SK-N-SH (cell line): ENCODE measurements at regions not wholly inside any gene's neighbourhood (a gene's known extent, or its start where the extent isn't known, plus 50 kb on each side); places are given as distances from the start of the nearest gene placed in this dataset.

Experiments used
- CTCF ChIA-PET: fragments of 300-600, 350-600 bp; formaldehyde crosslinking; extraction: SDS; loops from one replicate; lab custom pipeline; 2021; lab: Yijun Ruan, JAX
- POLR2A ChIA-PET: fragments of 350-600 bp; sonication (Branson Sonifier 250); formaldehyde crosslinking; extraction: SDS; loops from one replicate; lab custom pipeline; 2020; ENCODE audit warnings: antibody characterized with exemption, inconsistent platforms; lab: Yijun Ruan, JAX
- DNase-seq: peaks from one replicate; pipeline ENCODE4 v3.0.0; 2012
- H2AFZ ChIP-seq: fragments of 200-600 bp; sonication (generic); 2 replicates; pipeline ENCODE4 v1.8.1; 2016; ENCODE audit warnings: antibody characterized with exemption, mild to moderate bottlenecking, low read depth
- H3F3A ChIP-seq: fragments of 200-600 bp; sonication (generic); replicated peaks from 2 replicates; pipeline ENCODE3; 2016; ENCODE audit warnings: antibody characterized with exemption, mild to moderate bottlenecking; ENCODE audit not compliant: insufficient read depth
- H3K27ac ChIP-seq, 2 experiments: fragments of 200-500 bp in 1 of 2; fragments of 200-600 bp in 1 of 2; sonication (Bioruptor generic) in 1 of 2; sonication (generic), shearing (Covaris generic) in 1 of 2; 2 replicates each; pipeline versions ENCODE4 v1.5.1 to v1.6.1; 2014 to 2016; ENCODE audit warnings: low read depth in 2 of 2, inconsistent platforms in 1 of 2, low read length in 1 of 2, mild to moderate bottlenecking in 1 of 2, mixed read lengths in 1 of 2
- H3K27me3 ChIP-seq: fragments of 200-600 bp; sonication (generic), shearing (Covaris generic); 2 replicates; pipeline ENCODE4 v1.6.1; 2016; ENCODE audit warnings: mixed run types; ENCODE audit not compliant: insufficient read depth
- H3K36me3 ChIP-seq, 2 experiments: fragments of 200-500 bp in 1 of 2; fragments of 200-600 bp in 1 of 2; sonication (Bioruptor generic) in 1 of 2; sonication (generic) in 1 of 2; replicated peaks in 1 of 2; 2 replicates each; pipeline versions ENCODE3 to v1.5.1; 2014 to 2016; ENCODE audit warnings: low read length in 1 of 2, mild to moderate bottlenecking in 1 of 2; ENCODE audit not compliant: insufficient read depth in 2 of 2, control insufficient read depth in 1 of 2
- H3K4me1 ChIP-seq, 2 experiments: fragments of 200-500 bp in 1 of 2; fragments of 200-600 bp in 1 of 2; sonication (Bioruptor generic) in 1 of 2; sonication (generic), shearing (Covaris generic) in 1 of 2; 2 replicates each; pipeline versions ENCODE4 v1.5.1 to v1.6.1; 2014 to 2016; ENCODE audit warnings: low read depth in 1 of 2, low read length in 1 of 2, mixed run types in 1 of 2; ENCODE audit not compliant: insufficient read depth in 2 of 2, control insufficient read depth in 1 of 2
- H3K4me2 ChIP-seq: fragments of 200-600 bp; sonication (generic), shearing (Covaris generic); 2 replicates; pipeline ENCODE4 v1.6.1; 2017; ENCODE audit warnings: mixed run types
- H3K4me3 ChIP-seq, 2 experiments: fragments of 200-500 bp in 1 of 2; fragments of 200-600 bp in 1 of 2; sonication (Bioruptor generic) in 1 of 2; sonication (generic), shearing (Covaris generic) in 1 of 2; 2 replicates each; pipeline versions ENCODE4 v1.5.1 to v1.8.1; 2014 to 2016; ENCODE audit warnings: low read depth in 2 of 2, inconsistent platforms in 1 of 2, low read length in 1 of 2, mild to moderate bottlenecking in 1 of 2, mixed read lengths in 1 of 2, moderate library complexity in 1 of 2
- H3K79me2 ChIP-seq: fragments of 200-600 bp; sonication (generic); 2 replicates; pipeline ENCODE4 v1.8.1; 2017; ENCODE audit warnings: mild to moderate bottlenecking; ENCODE audit not compliant: insufficient read depth
- H3K9ac ChIP-seq: fragments of 200-600 bp; sonication (generic); 2 replicates; pipeline ENCODE4 v1.6.1; 2017; ENCODE audit warnings: mixed run types
- H3K9me2 ChIP-seq: fragments of 200-600 bp; sonication (generic); 2 replicates; pipeline ENCODE4 v1.6.1; 2017; ENCODE audit warnings: mixed run types
- H3K9me3 ChIP-seq: fragments of 200-600 bp; sonication (generic); 2 replicates; pipeline ENCODE4 v1.6.1; 2017; ENCODE audit warnings: mixed run types, mild to moderate bottlenecking, moderate library complexity
- H4K20me1 ChIP-seq: fragments of 200-600 bp; sonication (generic); 2 replicates; pipeline ENCODE4 v1.6.1; 2017; ENCODE audit warnings: mild to moderate bottlenecking, mixed run types; ENCODE audit not compliant: insufficient read depth
- CHD2 ChIP-seq: fragments of 150-350 bp; IDR thresholded peaks from 2 replicates; pipeline ENCODE4 v1.6.1; 2018; ENCODE audit warnings: low read length; ENCODE audit not compliant: partially characterized antibody
- EP300 ChIP-seq, 2 experiments: IDR thresholded peaks; 2 replicates each; pipeline versions ENCODE4 v1.4.0 to v1.6.1; 2012; ENCODE audit warnings: borderline replicate concordance in 1 of 2, low read depth in 1 of 2, low read length in 1 of 2
- FOSL2 ChIP-seq: IDR thresholded peaks from 2 replicates; pipeline ENCODE4 v1.4.0; 2012; ENCODE audit warnings: low read depth, mild to moderate bottlenecking, moderate library complexity, borderline replicate concordance
- GATA2 ChIP-seq: sonication (generic); formaldehyde crosslinking; IDR thresholded peaks from 2 replicates; pipeline ENCODE4 v1.5.0; 2020; ENCODE audit warnings: mild to moderate bottlenecking, missing genetic modification reagents
- JUND ChIP-seq: IDR thresholded peaks from 2 replicates; pipeline ENCODE4 v1.4.0; 2012
- MEF2A ChIP-seq: IDR thresholded peaks from 2 replicates; pipeline ENCODE4 v1.4.0; 2012; ENCODE audit warnings: low read depth, borderline replicate concordance
- MXI1 ChIP-seq: IDR thresholded peaks from 2 replicates; pipeline ENCODE4 v1.6.1; 2012; ENCODE audit warnings: mild to moderate bottlenecking, low read depth, low read length, improper control_type of control experiment
- NRF1 ChIP-seq: IDR thresholded peaks from 2 replicates; pipeline ENCODE4 v1.6.1; 2012; ENCODE audit warnings: low read depth, mild to moderate bottlenecking, low read length
- PBX3 ChIP-seq: IDR thresholded peaks from 2 replicates; pipeline ENCODE4; 2012
- POLR2AphosphoS5 ChIP-seq: IDR thresholded peaks from 2 replicates; pipeline ENCODE4 v1.6.1; 2012; ENCODE audit warnings: low read depth, low read length
- RCOR1 ChIP-seq: fragments of 150-350 bp; IDR thresholded peaks from 2 replicates; pipeline ENCODE4 v1.6.1; 2017; ENCODE audit warnings: antibody characterized with exemption, low read length
- RFX5 ChIP-seq: IDR thresholded peaks from 2 replicates; pipeline ENCODE4 v1.6.1; 2012; ENCODE audit warnings: mild to moderate bottlenecking, improper control_type of control experiment, low read length
- RXRA ChIP-seq: IDR thresholded peaks from 2 replicates; pipeline ENCODE4 v1.4.0; 2012; ENCODE audit warnings: low read depth, mild to moderate bottlenecking, borderline replicate concordance
- TAF1 ChIP-seq: IDR thresholded peaks from 2 replicates; pipeline ENCODE4 v1.6.1; 2012; ENCODE audit warnings: low read depth, mild to moderate bottlenecking, low read length, moderate library complexity, borderline replicate concordance
- TCF12 ChIP-seq: IDR thresholded peaks from 2 replicates; pipeline ENCODE4 v1.4.0; 2012
- TEAD4 ChIP-seq: IDR thresholded peaks from 2 replicates; pipeline ENCODE4 v1.4.0; 2012; ENCODE audit warnings: mild to moderate bottlenecking, borderline replicate concordance; ENCODE audit not compliant: insufficient read depth
- WGBS: methylation state at CpG from one replicate; pipeline ENCODE4 v1.1.6; 2017; ENCODE audit warnings: low lambda C conversion rate; 5-methylcytosine and 5-hydroxymethylcytosine counted together
- TF ChIP-seq, protein P1 (sequence below): fragments of 150-350 bp; IDR thresholded peaks from 2 replicates; pipeline ENCODE4 v1.6.1; 2017; ENCODE audit warnings: antibody characterized with exemption, low read length, low read depth, borderline replicate concordance
- TF ChIP-seq, protein P2 (sequence below): IDR thresholded peaks from 2 replicates; pipeline ENCODE4 v1.4.0; 2012; ENCODE audit warnings: low read depth

DNA sequence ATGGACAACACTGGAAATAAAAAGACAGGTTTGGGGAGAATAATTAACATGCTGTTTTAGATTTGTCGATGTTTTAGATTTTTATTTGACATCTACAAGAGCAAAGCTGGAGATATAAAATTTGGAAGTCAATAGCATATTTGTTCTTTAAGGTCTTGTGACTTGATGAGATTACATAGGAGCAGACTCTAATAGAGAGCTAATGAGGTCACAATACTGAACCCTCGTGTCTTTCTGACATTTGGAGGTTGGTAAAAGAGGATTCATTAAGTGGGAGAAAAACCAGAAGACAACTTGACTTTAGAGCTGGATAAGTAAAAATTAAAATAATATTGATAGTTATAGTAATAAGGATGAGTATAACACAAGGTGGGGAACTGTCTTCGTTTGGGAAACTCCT lies 322.7 kb upstream of the SEMA6A start:
- H3K27ac ChIP-seq: no peak overlapping the region
- H4K20me1 ChIP-seq: no peaks in the 10 kb centered on the region
- no peaks in the 10 kb centered on the region for H3F3A ChIP-seq
- no peak overlapping the region for H3K4me2 ChIP-seq
- no peak overlapping the region for H3K4me3 ChIP-seq
- H3K9ac ChIP-seq: no peak overlapping the region
- H2AFZ ChIP-seq: no peak overlapping the region
- H3K36me3 ChIP-seq: no peaks in the 10 kb centered on the region
- no peak for DNase-seq
- TF ChIP-seq FOSL2: no peak
- TF ChIP-seq TEAD4: no peak
- no peak for TF ChIP-seq POLR2AphosphoS5
- TF ChIP-seq PBX3: no peak
- TF ChIP-seq, protein P1, sequence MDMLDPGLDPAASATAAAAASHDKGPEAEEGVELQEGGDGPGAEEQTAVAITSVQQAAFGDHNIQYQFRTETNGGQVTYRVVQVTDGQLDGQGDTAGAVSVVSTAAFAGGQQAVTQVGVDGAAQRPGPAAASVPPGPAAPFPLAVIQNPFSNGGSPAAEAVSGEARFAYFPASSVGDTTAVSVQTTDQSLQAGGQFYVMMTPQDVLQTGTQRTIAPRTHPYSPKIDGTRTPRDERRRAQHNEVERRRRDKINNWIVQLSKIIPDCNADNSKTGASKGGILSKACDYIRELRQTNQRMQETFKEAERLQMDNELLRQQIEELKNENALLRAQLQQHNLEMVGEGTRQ: no peak
- H3K27me3 ChIP-seq: no peaks in the 10 kb centered on the region
- 26% methylated on average over 3 of the region's 3 CpGs for WGBS
- ChIA-PET CTCF (no interaction called here), POLR2A (no interaction called here)
- no peaks in the 10 kb centered on the region for H3K9me2 ChIP-seq
- H3K4me1 ChIP-seq: no peaks in the 10 kb centered on the region
- no peaks in the 10 kb centered on the region for H3K9me3 ChIP-seq
- no peaks in the 10 kb centered on the region for H3K79me2 ChIP-seq

DNA sequence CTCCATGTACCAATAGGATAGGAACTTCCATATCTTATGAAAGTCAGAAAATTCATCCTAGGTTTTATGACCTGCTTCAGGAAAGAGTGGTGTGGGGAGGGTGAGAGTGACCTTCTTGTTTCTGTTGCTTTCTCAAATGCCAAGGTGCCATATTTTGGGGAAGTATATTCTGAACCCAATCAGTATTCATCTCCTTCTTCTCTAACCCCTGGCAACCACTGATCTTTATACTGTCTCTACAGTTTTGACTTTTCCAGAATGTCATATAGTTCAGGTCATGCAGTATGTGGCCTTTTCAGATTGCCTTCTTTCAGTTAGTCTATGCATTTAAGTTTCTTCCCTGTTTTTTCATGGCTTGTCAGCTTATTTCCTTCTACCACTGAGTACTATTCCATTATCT lies 321.4 kb upstream of the SEMA6A start:
- Histone ChIP-seq H2AFZ (no peak overlapping the region), H3K4me1 (no peaks in the 10 kb centered on the region), H4K20me1 (no peaks in the 10 kb centered on the region), H3K36me3 (no peaks in the 10 kb centered on the region), H3K9me3 (no peaks in the 10 kb centered on the region), H3K27ac (no peak overlapping the region), H3K9ac (no peak overlapping the region), H3K27me3 (no peaks in the 10 kb centered on the region), H3K9me2 (no peaks in the 10 kb centered on the region), H3K4me2 (no peak overlapping the region), H3F3A (no peaks in the 10 kb centered on the region), H3K4me3 (no peak overlapping the region), H3K79me2 (no peaks in the 10 kb centered on the region)
- TF ChIP-seq GATA2 (no peak), POLR2AphosphoS5 (no peak), NRF1 (no peak), MEF2A (no peak), RFX5 (no peak), JUND (no peak), EP300 (IDR thresholded peaks at IDR 0.05; ENCODE audit: borderline replicate concordance in 1 of 2, low read depth in 1 of 2, low read length in 1 of 2) (no peak), CHD2 (no peak), TCF12 (no peak), TAF1 (no peak), RXRA (no peak), RCOR1 (no peak), MXI1 (no peak)
- TF ChIP-seq, protein P2, sequence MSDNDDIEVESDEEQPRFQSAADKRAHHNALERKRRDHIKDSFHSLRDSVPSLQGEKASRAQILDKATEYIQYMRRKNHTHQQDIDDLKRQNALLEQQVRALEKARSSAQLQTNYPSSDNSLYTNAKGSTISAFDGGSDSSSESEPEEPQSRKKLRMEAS: no peak
- TF ChIP-seq, protein P1: no peak
- ChIA-PET CTCF (no interaction called here), POLR2A (no interaction called here)
- DNase-seq: no peak
